Esophagus squamous epithelium (tissue), 4 donors: ENCODE measurements at regions not wholly inside any gene's neighbourhood (a gene's known extent, or its start where the extent isn't known, plus 50 kb on each side); places are given as distances from the start of the nearest gene placed in this dataset.

Experiments
- POLR2A ChIP-seq, 4 donors: fragments of 450-650 bp; IDR thresholded peaks; one replicate each; pipeline ENCODE4 v1.6.1; 2017; ENCODE audit warnings: antibody characterized with exemption in 4 of 4, mild to moderate bottlenecking in 4 of 4, moderate library complexity in 3 of 4
- TF ChIP-seq, protein P1 (sequence below), 6 experiments: fragments of 450-650 bp in 4 of 6; fragments of 200-600 bp in 2 of 6; sonication (generic) in 2 of 6; IDR thresholded peaks; one replicate each; pipeline ENCODE4 v1.5.1; 2016 to 2019; ENCODE audit warnings: antibody characterized with exemption in 6 of 6, mild to moderate bottlenecking in 4 of 6, moderate library complexity in 4 of 6

DNA sequence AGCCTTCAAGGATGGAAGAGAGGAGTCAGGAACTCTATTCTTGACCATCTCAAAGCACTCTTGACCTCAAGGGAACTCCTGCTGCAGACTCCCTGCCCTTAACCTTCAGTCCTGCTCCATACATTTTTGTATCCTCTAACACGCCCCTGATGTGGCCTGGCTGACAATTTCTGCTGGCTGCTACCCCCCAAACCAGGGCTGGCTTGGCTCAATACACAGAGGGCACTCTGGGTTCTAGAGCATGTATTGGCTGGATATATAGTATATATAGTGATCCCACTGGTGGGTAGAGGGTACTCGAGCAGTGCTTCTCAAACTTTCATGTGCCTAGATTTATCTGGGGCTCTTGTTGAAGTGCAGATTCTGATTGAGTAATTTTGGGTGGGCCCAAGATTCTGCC is 101.9 kb downstream of the SMIM20 start:
- TF ChIP-seq, protein P1, sequence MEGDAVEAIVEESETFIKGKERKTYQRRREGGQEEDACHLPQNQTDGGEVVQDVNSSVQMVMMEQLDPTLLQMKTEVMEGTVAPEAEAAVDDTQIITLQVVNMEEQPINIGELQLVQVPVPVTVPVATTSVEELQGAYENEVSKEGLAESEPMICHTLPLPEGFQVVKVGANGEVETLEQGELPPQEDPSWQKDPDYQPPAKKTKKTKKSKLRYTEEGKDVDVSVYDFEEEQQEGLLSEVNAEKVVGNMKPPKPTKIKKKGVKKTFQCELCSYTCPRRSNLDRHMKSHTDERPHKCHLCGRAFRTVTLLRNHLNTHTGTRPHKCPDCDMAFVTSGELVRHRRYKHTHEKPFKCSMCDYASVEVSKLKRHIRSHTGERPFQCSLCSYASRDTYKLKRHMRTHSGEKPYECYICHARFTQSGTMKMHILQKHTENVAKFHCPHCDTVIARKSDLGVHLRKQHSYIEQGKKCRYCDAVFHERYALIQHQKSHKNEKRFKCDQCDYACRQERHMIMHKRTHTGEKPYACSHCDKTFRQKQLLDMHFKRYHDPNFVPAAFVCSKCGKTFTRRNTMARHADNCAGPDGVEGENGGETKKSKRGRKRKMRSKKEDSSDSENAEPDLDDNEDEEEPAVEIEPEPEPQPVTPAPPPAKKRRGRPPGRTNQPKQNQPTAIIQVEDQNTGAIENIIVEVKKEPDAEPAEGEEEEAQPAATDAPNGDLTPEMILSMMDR (IDR thresholded peaks at IDR 0.05) = no peak
- TF ChIP-seq POLR2A (IDR thresholded peaks at IDR 0.05) = no peak
